A673 (cell line): ENCODE measurements at regions not wholly inside any gene's neighbourhood (a gene's known extent, or its start where the extent isn't known, plus 50 kb on each side); places are given as distances from the start of the nearest gene placed in this dataset.

ENCODE experiments used
- BruUV-seq: library from RNA; stranded (reverse); fragments of 400-500 nt; replicated peaks from 2 replicates; lab custom pipeline; 2021; lab: Mats Ljungman, UMichigan
- CTCF ChIA-PET: fragments of 300-600 bp; sonication (Branson Sonifier 250); formaldehyde crosslinking; loops from one replicate; lab custom pipeline; 2022; ENCODE audit warnings: antibody characterized with exemption; lab: Charles Lee
- POLR2A ChIA-PET: fragments of 300-600 bp; sonication (Branson Sonifier 250); formaldehyde crosslinking; loops from one replicate; lab custom pipeline; 2022; ENCODE audit warnings: antibody characterized with exemption; ENCODE audit not compliant: low non-redundant PET; lab: Charles Lee
- DNase-seq: peaks from one replicate; pipeline ENCODE4 v3.0.0-alpha.2; 2015; ENCODE audit warnings: low spot score
- H3K27ac ChIP-seq: fragments of 200-600 bp; sonication (generic); 2 replicates; pipeline ENCODE4 v1.5.1; 2016; ENCODE audit warnings: mixed run types, low read depth, mild to moderate bottlenecking, mixed read lengths, antibody characterized with exemption, low read length; ENCODE audit not compliant: poor library complexity, severe bottlenecking
- H3K27me3 ChIP-seq: fragments of 200-600 bp; sonication (generic); replicated peaks from 2 replicates; pipeline ENCODE4 v1.6.1; 2017; ENCODE audit warnings: mixed run types, low read depth, mild to moderate bottlenecking, mixed read lengths, antibody characterized with exemption, low read length; ENCODE audit not compliant: insufficient read depth, poor library complexity
- H3K36me3 ChIP-seq: fragments of 200-600 bp; sonication (generic); 2 replicates; pipeline ENCODE4 v1.6.1; 2016; ENCODE audit warnings: mixed run types, mild to moderate bottlenecking, mixed read lengths, antibody characterized with exemption, low read length; ENCODE audit not compliant: insufficient read depth, poor library complexity, severe bottlenecking
- H3K4me1 ChIP-seq: fragments of 200-600 bp; sonication (generic); 2 replicates; pipeline ENCODE4 v1.6.1; 2017; ENCODE audit warnings: mixed run types, mild to moderate bottlenecking, mixed read lengths, antibody characterized with exemption, low read length; ENCODE audit not compliant: insufficient read depth, poor library complexity, severe bottlenecking
- H3K4me3 ChIP-seq: fragments of 200-600 bp; sonication (generic); 2 replicates; pipeline ENCODE4 v1.5.1; 2016; ENCODE audit warnings: low read depth, mixed run types, mild to moderate bottlenecking, mixed read lengths, low read length; ENCODE audit not compliant: poor library complexity, severe bottlenecking
- H3K9me3 ChIP-seq: fragments of 200-600 bp; sonication (generic); 2 replicates; pipeline ENCODE4 v1.6.1; 2016; ENCODE audit warnings: mixed run types, low read depth, mild to moderate bottlenecking, mixed read lengths, antibody characterized with exemption, low read length; ENCODE audit not compliant: poor library complexity, severe bottlenecking
- CTCF ChIP-seq: fragments of 300-800, 200-600 bp; sonication (generic); conservative IDR thresholded peaks from 2 replicates; pipeline ENCODE4 v1.5.1; 2017; ENCODE audit warnings: low read depth, mild to moderate bottlenecking, antibody characterized with exemption, low read length, moderate library complexity, mixed read lengths
- EZH2 ChIP-seq: fragments of 200-600 bp; sonication (generic); IDR thresholded peaks from 2 replicates; pipeline ENCODE4 v1.6.1; 2017; ENCODE audit warnings: borderline replicate concordance, low read depth, mild to moderate bottlenecking, mixed read lengths, antibody characterized with exemption, low read length; ENCODE audit not compliant: poor library complexity, severe bottlenecking
- intact Hi-C: fragments of 100-400 bp; cut with micrococcal nuclease; formaldehyde crosslinking; loops from one replicate; pipeline ENCODE4 v1.10.0; 2022; ENCODE audit not compliant: unreplicated experiment

- Histone ChIP-seq H3K4me3 (no peak overlapping the region), H3K27me3 (no peaks in the 10 kb centered on the region), H3K9me3 (no peaks in the 10 kb centered on the region), H3K4me1 (peaks cover 19% of the 10 kb centered on the region), H3K27ac (no peak overlapping the region), H3K36me3 (no peaks in the 10 kb centered on the region)
- POLR2A ChIA-PET = no interaction called here
- TF ChIP-seq CTCF (no peak), EZH2 (no peak)
- CTCF ChIA-PET = no interaction called here
- no TSS peak for BruUV-seq
- DNase-seq = no peak
- intact Hi-C loops = no loop called here
Observed at GRCh38 chr5:96584712-96585111, 77.5 kb upstream of the CAST start.

GRCh38 chr5:96588539-96588938, 73.6 kb upstream of the CAST start:
- ChIA-PET CTCF (no interaction called here), POLR2A (interaction anchor here (0.6 kb wide), 1 partner anchor 696 kb away, joined by 4 read pairs; no protein-coding TSS in a partner anchor)
- no peak overlapping the region for H3K27ac ChIP-seq
- no peaks in the 10 kb centered on the region for H3K9me3 ChIP-seq
- no peaks in the 10 kb centered on the region for H3K27me3 ChIP-seq
- no peaks in the 10 kb centered on the region for H3K36me3 ChIP-seq
- no peak for DNase-seq
- TF ChIP-seq EZH2 (no peak), CTCF (no peak)
- intact Hi-C loops = no loop called here
- no TSS peak for BruUV-seq
- H3K4me1 ChIP-seq = peaks cover under 1% of the 10 kb centered on the region
- no peak overlapping the region for H3K4me3 ChIP-seq

- no TSS peak for BruUV-seq
- no peak for TF ChIP-seq EZH2
- TF ChIP-seq CTCF = no peak
- ChIA-PET CTCF (no interaction called here), POLR2A (no interaction called here)
- intact Hi-C loops = no loop called here
- Histone ChIP-seq H3K4me1 (no peaks in the 10 kb centered on the region), H3K4me3 (no peak overlapping the region), H3K27me3 (no peaks in the 10 kb centered on the region), H3K9me3 (no peaks in the 10 kb centered on the region), H3K36me3 (no peaks in the 10 kb centered on the region), H3K27ac (no peak overlapping the region)
- no peak for DNase-seq
Observed at GRCh38 chr5:96590796-96591195, 71.4 kb upstream of the CAST start.
